Liver (tissue), 8 donors: ENCODE measurements at regions not wholly inside any gene's neighbourhood (a gene's known extent, or its start where the extent isn't known, plus 50 kb on each side); places are given as distances from the start of the nearest gene placed in this dataset.

Experiments used
- DNase-seq: peaks from one replicate; pipeline ENCODE4 v3.0.0-alpha.2; 2017; ENCODE audit warnings: low spot score
- H3K27ac ChIP-seq, 2 donors: one replicate each; pipeline ENCODE4 v1.7.0; 2013; ENCODE audit warnings: inconsistent platforms in 2 of 2, low read length in 2 of 2, control low read depth in 1 of 2, low read depth in 1 of 2, mild to moderate bottlenecking in 1 of 2
- H3K27me3 ChIP-seq, 4 donors: one replicate each; pipeline versions ENCODE4 v1.6.1 to v1.7.0; 2013; ENCODE audit warnings: low read length in 3 of 4, inconsistent platforms in 1 of 4, mild to moderate bottlenecking in 1 of 4, moderate library complexity in 1 of 4; ENCODE audit not compliant: control insufficient read depth in 4 of 4, insufficient read depth in 4 of 4
- H3K36me3 ChIP-seq, 4 donors: one replicate each; pipeline versions ENCODE4 v1.6.1 to v1.7.0; 2013; ENCODE audit warnings: low read length in 3 of 4, mild to moderate bottlenecking in 3 of 4, low read depth in 1 of 4, moderate library complexity in 1 of 4; ENCODE audit not compliant: control insufficient read depth in 4 of 4, insufficient read depth in 3 of 4
- H3K4me1 ChIP-seq, 4 donors: one replicate each; pipeline versions ENCODE4 v1.6.1 to v1.7.0; 2013; ENCODE audit warnings: low read length in 3 of 4, mild to moderate bottlenecking in 3 of 4, moderate library complexity in 1 of 4; ENCODE audit not compliant: control insufficient read depth in 4 of 4, insufficient read depth in 4 of 4
- H3K4me3 ChIP-seq, 3 donors: one replicate each; pipeline versions ENCODE4 v1.6.1 to v1.7.0; 2013; ENCODE audit warnings: low read length in 3 of 3, control low read depth in 1 of 3, low read depth in 1 of 3, mild to moderate bottlenecking in 1 of 3
- H3K9ac ChIP-seq, 2 donors: one replicate each; pipeline ENCODE4 v1.7.0; 2013; ENCODE audit warnings: low read length in 2 of 2, mild to moderate bottlenecking in 2 of 2, moderate library complexity in 2 of 2, control low read depth in 1 of 2, low read depth in 1 of 2
- H3K9me3 ChIP-seq, 4 donors: one replicate each; pipeline versions ENCODE4 v1.6.1 to v1.7.0; 2013; ENCODE audit warnings: low read length in 3 of 4; ENCODE audit not compliant: control insufficient read depth in 4 of 4
- ATF3 ChIP-seq: IDR thresholded peaks from 2 replicates; pipeline ENCODE4 v1.6.1; 2016; ENCODE audit warnings: antibody characterized with exemption
- CTCF ChIP-seq: fragments of 150-350 bp; IDR thresholded peaks from 2 replicates; pipeline ENCODE4 v1.5.1; 2017; ENCODE audit warnings: improper control_type of control experiment, low read depth, low read length; ENCODE audit not compliant: missing input control
- EGR1 ChIP-seq, 2 donors: IDR thresholded peaks; 2 replicates each; pipeline ENCODE4 v1.6.1; 2016 to 2018; ENCODE audit warnings: antibody characterized with exemption in 2 of 2, low read depth in 2 of 2
- FOXA1 ChIP-seq: IDR thresholded peaks from 2 replicates; pipeline ENCODE4 v1.6.1; 2016; ENCODE audit warnings: antibody characterized with exemption
- FOXA2 ChIP-seq: IDR thresholded peaks from 2 replicates; pipeline ENCODE4 v1.6.1; 2016; ENCODE audit warnings: antibody characterized with exemption
- GABPA ChIP-seq, 2 donors: IDR thresholded peaks in 1 of 2; conservative IDR thresholded peaks in 1 of 2; 2 replicates each; pipeline ENCODE4 v1.6.1; 2016; ENCODE audit warnings: antibody characterized with exemption in 2 of 2, mild to moderate bottlenecking in 1 of 2, moderate library complexity in 1 of 2
- HNF4A ChIP-seq, 2 donors: conservative IDR thresholded peaks; 2 replicates each; pipeline ENCODE4 v1.6.1; 2016; ENCODE audit warnings: antibody characterized with exemption in 2 of 2, mild to moderate bottlenecking in 2 of 2
- HNF4G ChIP-seq: IDR thresholded peaks from 2 replicates; pipeline ENCODE4 v1.6.1; 2016; ENCODE audit warnings: antibody characterized with exemption
- JUND ChIP-seq, 2 donors: IDR thresholded peaks; 2 replicates each; pipeline ENCODE4 v1.6.1; 2016; ENCODE audit warnings: antibody characterized with exemption in 2 of 2
- MAX ChIP-seq: IDR thresholded peaks from 2 replicates; pipeline ENCODE4 v1.6.1; 2016; ENCODE audit warnings: antibody characterized with exemption
- NR2F2 ChIP-seq: IDR thresholded peaks from 2 replicates; pipeline ENCODE4 v1.6.1; 2016; ENCODE audit warnings: antibody characterized with exemption
- RAD21 ChIP-seq, 2 donors: IDR thresholded peaks; 2 replicates each; pipeline ENCODE4 v1.6.1; 2016; ENCODE audit warnings: antibody characterized with exemption in 2 of 2, mild to moderate bottlenecking in 2 of 2
- RXRA ChIP-seq, 2 donors: IDR thresholded peaks; 2 replicates each; pipeline ENCODE4 v1.6.1; 2017 to 2018; ENCODE audit warnings: antibody characterized with exemption in 2 of 2, mild to moderate bottlenecking in 1 of 2
- SP1 ChIP-seq: IDR thresholded peaks from 2 replicates; pipeline ENCODE4 v1.6.1; 2018; ENCODE audit warnings: antibody characterized with exemption, mild to moderate bottlenecking
- TAF1 ChIP-seq: conservative IDR thresholded peaks from 2 replicates; pipeline ENCODE4 v1.6.1; 2016; ENCODE audit warnings: antibody characterized with exemption, mild to moderate bottlenecking
- YY1 ChIP-seq: IDR thresholded peaks from 2 replicates; pipeline ENCODE4 v1.6.1; 2016; ENCODE audit warnings: antibody characterized with exemption, mild to moderate bottlenecking
- ZBTB33 ChIP-seq: IDR thresholded peaks from 2 replicates; pipeline ENCODE4 v1.6.1; 2016; ENCODE audit warnings: antibody characterized with exemption
- WGBS: extraction: QIAGEN DNeasy Blood & Tissue Kit; methylation state at CpG from one replicate; pipeline ENCODE4 v1.1.7; 2013; 5-methylcytosine and 5-hydroxymethylcytosine counted together
- TF ChIP-seq, protein P1 (sequence below): IDR thresholded peaks from 2 replicates; pipeline ENCODE4 v1.6.1; 2016; ENCODE audit warnings: antibody characterized with exemption, mild to moderate bottlenecking
- donor health status: healthy.
- donor health status: healthy.
- donor health status: healthy.
- donor health status: healthy.
- donor health status: healthy.

GRCh38 chr15:98196371-98196770 is 235.9 kb downstream of the ARRDC4 start:
- 67% methylated on average over 6 of the region's 6 CpGs for WGBS
- Histone ChIP-seq H3K27ac (no peak overlapping the region), H3K36me3 (no peaks in the 10 kb centered on the region), H3K4me1 (no peaks in the 10 kb centered on the region), H3K4me3 (no peak overlapping the region), H3K9ac (no peak overlapping the region), H3K27me3 (peaks cover 0 to 12% (median 0%) of the 10 kb centered on the region in 4 donors), H3K9me3 (no peaks in the 10 kb centered on the region)
- TF ChIP-seq FOXA1 = no peak
- TF ChIP-seq RAD21 (IDR thresholded peaks at IDR 0.05) = no peak
- TF ChIP-seq GABPA (IDR thresholded peaks at IDR 0.05 in 1 of 2, conservative IDR thresholded peaks at IDR 0.05 in 1 of 2) = no peak
- DNase-seq = no peak

- Histone ChIP-seq H3K27ac (no peak overlapping the region), H3K4me1 (no peaks in the 10 kb centered on the region), H3K4me3 (no peak overlapping the region), H3K27me3 (peaks cover 0 to 8% (median 0%) of the 10 kb centered on the region in 4 donors), H3K9ac (no peak overlapping the region), H3K36me3 (no peaks in the 10 kb centered on the region), H3K9me3 (no peaks in the 10 kb centered on the region)
- no peak for DNase-seq
- WGBS = 53% methylated on average over 5 of the region's 5 CpGs
- TF ChIP-seq CTCF = no peak
- no peak for TF ChIP-seq TAF1
- no peak for TF ChIP-seq SP1
- TF ChIP-seq MAX = no peak
- no peak for TF ChIP-seq RAD21 (IDR thresholded peaks at IDR 0.05)
- no peak for TF ChIP-seq RXRA (IDR thresholded peaks at IDR 0.05)
- no peak for TF ChIP-seq YY1
- TF ChIP-seq HNF4A (conservative IDR thresholded peaks at IDR 0.05) = no peak
- TF ChIP-seq EGR1 (IDR thresholded peaks at IDR 0.05; ENCODE audit: low read depth in 2 of 2) = no peak
- no peak for TF ChIP-seq GABPA (IDR thresholded peaks at IDR 0.05 in 1 of 2, conservative IDR thresholded peaks at IDR 0.05 in 1 of 2)
- no peak for TF ChIP-seq ATF3
- TF ChIP-seq FOXA2 = no peak
- TF ChIP-seq FOXA1 = no peak
- no peak for TF ChIP-seq HNF4G
- no peak for TF ChIP-seq JUND (IDR thresholded peaks at IDR 0.05)
- TF ChIP-seq, protein P1, sequence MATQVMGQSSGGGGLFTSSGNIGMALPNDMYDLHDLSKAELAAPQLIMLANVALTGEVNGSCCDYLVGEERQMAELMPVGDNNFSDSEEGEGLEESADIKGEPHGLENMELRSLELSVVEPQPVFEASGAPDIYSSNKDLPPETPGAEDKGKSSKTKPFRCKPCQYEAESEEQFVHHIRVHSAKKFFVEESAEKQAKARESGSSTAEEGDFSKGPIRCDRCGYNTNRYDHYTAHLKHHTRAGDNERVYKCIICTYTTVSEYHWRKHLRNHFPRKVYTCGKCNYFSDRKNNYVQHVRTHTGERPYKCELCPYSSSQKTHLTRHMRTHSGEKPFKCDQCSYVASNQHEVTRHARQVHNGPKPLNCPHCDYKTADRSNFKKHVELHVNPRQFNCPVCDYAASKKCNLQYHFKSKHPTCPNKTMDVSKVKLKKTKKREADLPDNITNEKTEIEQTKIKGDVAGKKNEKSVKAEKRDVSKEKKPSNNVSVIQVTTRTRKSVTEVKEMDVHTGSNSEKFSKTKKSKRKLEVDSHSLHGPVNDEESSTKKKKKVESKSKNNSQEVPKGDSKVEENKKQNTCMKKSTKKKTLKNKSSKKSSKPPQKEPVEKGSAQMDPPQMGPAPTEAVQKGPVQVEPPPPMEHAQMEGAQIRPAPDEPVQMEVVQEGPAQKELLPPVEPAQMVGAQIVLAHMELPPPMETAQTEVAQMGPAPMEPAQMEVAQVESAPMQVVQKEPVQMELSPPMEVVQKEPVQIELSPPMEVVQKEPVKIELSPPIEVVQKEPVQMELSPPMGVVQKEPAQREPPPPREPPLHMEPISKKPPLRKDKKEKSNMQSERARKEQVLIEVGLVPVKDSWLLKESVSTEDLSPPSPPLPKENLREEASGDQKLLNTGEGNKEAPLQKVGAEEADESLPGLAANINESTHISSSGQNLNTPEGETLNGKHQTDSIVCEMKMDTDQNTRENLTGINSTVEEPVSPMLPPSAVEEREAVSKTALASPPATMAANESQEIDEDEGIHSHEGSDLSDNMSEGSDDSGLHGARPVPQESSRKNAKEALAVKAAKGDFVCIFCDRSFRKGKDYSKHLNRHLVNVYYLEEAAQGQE = no peak
- TF ChIP-seq ZBTB33 = no peak
- no peak for TF ChIP-seq NR2F2
These were observed 241.8 kb downstream of the ARRDC4 start for GRCh38 chr15:98202256-98202655.
